IMR-90 (cell line): ENCODE measurements at regions not wholly inside any gene's neighbourhood (a gene's known extent, or its start where the extent isn't known, plus 50 kb on each side); places are given as distances from the start of the nearest gene placed in this dataset.

Source experiments
- ATAC-seq: fragments of 200-7000 bp; cut with Tn5 transposase; 2 replicates; pipeline ENCODE4 v1.9.1; 2020; ENCODE audit warnings: low read depth, mild to moderate bottlenecking, moderate library complexity
- BruUV-seq: library from RNA; stranded (reverse); fragments of 400-500 nt; replicated peaks from 2 replicates; lab custom pipeline; 2021; lab: Mats Ljungman, UMichigan
- CTCF ChIA-PET: fragments of 300-600 bp; formaldehyde crosslinking; extraction: SDS; loops from one replicate; lab custom pipeline; 2021; ENCODE audit warnings: antibody characterized with exemption; lab: Yijun Ruan, JAX
- POLR2A ChIA-PET: fragments of 300-600 bp; sonication (Branson Sonifier 250); formaldehyde crosslinking; loops from one replicate; lab custom pipeline; 2022; ENCODE audit warnings: antibody characterized with exemption; ENCODE audit not compliant: unreplicated experiment; lab: Charles Lee
- DNase-seq: peaks from one replicate; pipeline ENCODE4 v3.0.0; 2013
- H2AFZ ChIP-seq: replicated peaks from 2 replicates; pipeline ENCODE3; 2013; ENCODE audit warnings: low read length, mild to moderate bottlenecking; ENCODE audit not compliant: poor library complexity
- H2AK5ac ChIP-seq: 2 replicates; pipeline ENCODE4 v1.6.1; 2013; ENCODE audit warnings: low read depth, low read length, inconsistent platforms
- H2AK9ac ChIP-seq: replicated peaks from 2 replicates; pipeline ENCODE3; 2013; ENCODE audit warnings: mild to moderate bottlenecking, low read depth, low read length, moderate library complexity; ENCODE audit not compliant: poor library complexity
- H2BK120ac ChIP-seq: 2 replicates; pipeline ENCODE4 v1.6.1; 2013; ENCODE audit warnings: low read depth, low read length, inconsistent platforms
- H2BK15ac ChIP-seq: 3 replicates; pipeline ENCODE4 v1.6.1; 2013; ENCODE audit warnings: low read depth, low read length, inconsistent platforms
- H2BK20ac ChIP-seq: 2 replicates; pipeline ENCODE4 v1.6.1; 2013; ENCODE audit warnings: low read depth, mild to moderate bottlenecking, inconsistent platforms, low read length, moderate library complexity
- H2BK5ac ChIP-seq: 2 replicates; pipeline ENCODE4 v1.6.1; 2013; ENCODE audit warnings: mild to moderate bottlenecking, low read depth, low read length, inconsistent platforms; ENCODE audit not compliant: poor library complexity, severe bottlenecking
- H3K14ac ChIP-seq: replicated peaks from 2 replicates; pipeline ENCODE4 v1.6.1; 2013; ENCODE audit warnings: low read depth, low read length, inconsistent platforms
- H3K18ac ChIP-seq: 2 replicates; pipeline ENCODE4 v1.6.1; 2013; ENCODE audit warnings: low read depth, low read length, control low read depth
- H3K23ac ChIP-seq: 2 replicates; pipeline ENCODE4 v1.6.1; 2013; ENCODE audit warnings: low read depth, low read length, inconsistent platforms
- H3K27ac ChIP-seq: 2 replicates; pipeline ENCODE4 v1.5.1; 2013; ENCODE audit warnings: mild to moderate bottlenecking, control low read depth, low read length; ENCODE audit not compliant: insufficient read depth
- H3K27me3 ChIP-seq: 2 replicates; pipeline ENCODE4 v1.6.1; 2013; ENCODE audit warnings: low read length; ENCODE audit not compliant: control insufficient read depth, insufficient read depth
- H3K36me3 ChIP-seq: 2 replicates; pipeline ENCODE4 v1.6.1; 2013; ENCODE audit warnings: low read length, mixed read lengths; ENCODE audit not compliant: control insufficient read depth, insufficient read depth
- H3K4ac ChIP-seq: 2 replicates; pipeline ENCODE4 v1.6.1; 2013; ENCODE audit warnings: low read depth, low read length, inconsistent platforms
- H3K4me1 ChIP-seq: 2 replicates; pipeline ENCODE4 v1.6.1; 2013; ENCODE audit warnings: low read length, mixed read lengths; ENCODE audit not compliant: control insufficient read depth, insufficient read depth
- H3K4me2 ChIP-seq: 2 replicates; pipeline ENCODE4 v1.6.1; 2013; ENCODE audit warnings: low read depth, mild to moderate bottlenecking, control low read depth, low read length, moderate library complexity
- H3K4me3 ChIP-seq: 2 replicates; pipeline ENCODE4 v1.5.1; 2013; ENCODE audit warnings: low read depth, mild to moderate bottlenecking, control low read depth, low read length, moderate library complexity; ENCODE audit not compliant: insufficient read depth
- H3K56ac ChIP-seq: 2 replicates; pipeline ENCODE4 v1.6.1; 2013; ENCODE audit warnings: low read length, inconsistent platforms; ENCODE audit not compliant: insufficient read depth; ENCODE audit errors: extremely low read depth
- H3K79me1 ChIP-seq, 2 experiments: 2 replicates each; pipeline ENCODE4 v1.6.1; 2013; ENCODE audit warnings: low read length in 2 of 2, inconsistent platforms in 1 of 2, low read depth in 1 of 2
- H3K9ac ChIP-seq: 2 replicates; pipeline ENCODE4 v1.6.1; 2013; ENCODE audit warnings: low read depth, low read length, control low read depth
- H3K9me1 ChIP-seq: 2 replicates; pipeline ENCODE4 v1.6.1; 2013; ENCODE audit warnings: low read length, inconsistent platforms; ENCODE audit not compliant: insufficient read depth
- H3K9me3 ChIP-seq: 2 replicates; pipeline ENCODE4 v1.6.1; 2013; ENCODE audit warnings: low read length; ENCODE audit not compliant: control insufficient read depth, insufficient read depth
- H4K20me1 ChIP-seq: 2 replicates; pipeline ENCODE4 v1.6.1; 2013; ENCODE audit warnings: low read length, inconsistent platforms; ENCODE audit not compliant: insufficient read depth
- H4K5ac ChIP-seq: 2 replicates; pipeline ENCODE4 v1.6.1; 2013; ENCODE audit warnings: mild to moderate bottlenecking, low read depth, low read length, control low read depth
- H4K8ac ChIP-seq, 2 experiments: 2 replicates each; pipeline ENCODE4 v1.6.1; 2013; ENCODE audit warnings: low read depth in 2 of 2, low read length in 2 of 2, control low read depth in 1 of 2, inconsistent platforms in 1 of 2
- H4K91ac ChIP-seq: 2 replicates; pipeline ENCODE4 v1.6.1; 2013; ENCODE audit warnings: low read depth, low read length, inconsistent platforms; ENCODE audit not compliant: insufficient read depth
- CEBPB ChIP-seq: IDR thresholded peaks from 2 replicates; pipeline ENCODE4 v1.6.1; 2012; ENCODE audit warnings: low read depth, low read length, improper control_type of control experiment
- FOS ChIP-seq: fragments of 150-350 bp; IDR thresholded peaks from 2 replicates; pipeline ENCODE4 v1.6.1; 2016; ENCODE audit warnings: low read depth, low read length
- MAFK ChIP-seq: IDR thresholded peaks from 2 replicates; pipeline ENCODE4 v1.6.1; 2012; ENCODE audit warnings: low read depth, low read length, improper control_type of control experiment
- MXI1 ChIP-seq: IDR thresholded peaks from 2 replicates; pipeline ENCODE4 v1.6.1; 2012; ENCODE audit warnings: low read depth, mild to moderate bottlenecking, low read length, moderate library complexity, borderline replicate concordance
- NFE2L2 ChIP-seq: fragments of 150-350 bp; IDR thresholded peaks from 2 replicates; pipeline ENCODE4 v1.6.1; 2016; ENCODE audit warnings: low read depth, mild to moderate bottlenecking, low read length
- POLR2A ChIP-seq: IDR thresholded peaks from 2 replicates; pipeline ENCODE4 v1.6.1; 2012; ENCODE audit warnings: mild to moderate bottlenecking, low read depth, low read length
- RFX5 ChIP-seq: IDR thresholded peaks from 2 replicates; pipeline ENCODE4 v1.8.0; 2012; ENCODE audit warnings: low read depth, mild to moderate bottlenecking, low read length, moderate library complexity
- USF2 ChIP-seq: fragments of 150-350 bp; IDR thresholded peaks from 2 replicates; pipeline ENCODE4 v1.6.1; 2017; ENCODE audit warnings: mild to moderate bottlenecking, antibody characterized with exemption, low read length, low read depth
- WGBS, 2 experiments: methylation state at CpG; one replicate each; pipeline versions ENCODE4 v1.1.5 to v1.1.7; 2013; ENCODE audit warnings: missing lambda C conversion rate in 2 of 2; ENCODE audit not compliant: insufficient read length in 1 of 2; ENCODE audit errors: extremely low coverage in 2 of 2; 5-methylcytosine and 5-hydroxymethylcytosine counted together
- dilution Hi-C: fragments of 300-500 bp; cut with HindIII; formaldehyde crosslinking; loops from one replicate; pipeline ENCODE4 v1.14.3; 2018; ENCODE audit warnings: low sequenced_read_pairs; ENCODE audit not compliant: unreplicated experiment
- in situ Hi-C: fragments of 300-500 bp; cut with MboI; formaldehyde crosslinking; loops from 3 replicates; pipeline ENCODE4 v1.14.3; 2019; ENCODE audit warnings: low sequenced_read_pairs, inconsistent platforms, mixed read lengths
- intact Hi-C: fragments of 100-400 bp; cut with micrococcal nuclease; formaldehyde crosslinking; loops from 2 replicates; pipeline ENCODE4 v1.10.0; 2022
- TF ChIP-seq, protein P1 (sequence below): fragments of 150-350 bp; IDR thresholded peaks from 2 replicates; pipeline ENCODE4 v1.6.1; 2016; ENCODE audit warnings: low read depth, mild to moderate bottlenecking, low read length, moderate library complexity, borderline replicate concordance

DNA sequence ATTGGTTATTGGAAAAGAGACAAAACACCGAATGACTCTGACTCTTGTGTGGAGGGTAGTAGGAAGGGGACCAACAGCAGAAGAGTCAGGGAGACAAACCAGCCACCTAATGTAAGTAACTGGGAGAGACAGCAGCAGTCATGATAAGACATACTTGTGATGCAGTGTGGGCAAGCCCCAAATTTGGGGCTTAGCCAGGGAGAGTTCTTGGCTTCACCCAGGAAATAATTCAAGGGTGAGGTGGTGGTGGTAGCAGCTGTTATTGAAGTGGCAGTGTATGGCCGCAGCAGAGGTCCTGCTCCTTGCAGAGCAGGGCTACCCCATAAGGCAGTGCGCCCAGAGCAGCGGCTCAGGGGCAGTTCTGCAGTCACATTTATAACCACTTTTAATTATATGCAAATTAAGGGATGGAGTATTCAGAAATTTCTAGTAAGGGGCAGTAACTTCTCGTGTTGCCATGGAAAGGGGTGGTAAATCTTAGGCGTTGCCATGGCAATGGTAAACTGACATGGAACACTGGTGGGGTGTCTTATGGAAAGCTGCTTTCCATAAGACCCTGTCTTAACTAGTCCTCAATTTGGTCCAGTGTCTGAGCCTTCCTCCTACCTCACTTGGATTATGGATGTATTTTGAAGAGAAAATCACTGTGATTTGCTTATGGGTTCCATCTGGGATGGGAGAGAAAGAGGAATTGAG is 317.1 kb downstream of the PHKB start:
- BruUV-seq, result no TSS peak

More for the DNA sequence above, 317.1 kb downstream of the PHKB start:
- no peak for DNase-seq
- H4K91ac ChIP-seq, result no peak overlapping the region
- no peak overlapping the region for H3K4me3 ChIP-seq
- H3K4me1 ChIP-seq, result peaks cover 2% of the 10 kb centered on the region; the same call in 1 of the 2 replicates
- H4K8ac ChIP-seq, result no peak overlapping the region
- H3K27ac ChIP-seq, result no peak overlapping the region
- H2AK9ac ChIP-seq, result no peak overlapping the region
- TF ChIP-seq, protein P1, sequence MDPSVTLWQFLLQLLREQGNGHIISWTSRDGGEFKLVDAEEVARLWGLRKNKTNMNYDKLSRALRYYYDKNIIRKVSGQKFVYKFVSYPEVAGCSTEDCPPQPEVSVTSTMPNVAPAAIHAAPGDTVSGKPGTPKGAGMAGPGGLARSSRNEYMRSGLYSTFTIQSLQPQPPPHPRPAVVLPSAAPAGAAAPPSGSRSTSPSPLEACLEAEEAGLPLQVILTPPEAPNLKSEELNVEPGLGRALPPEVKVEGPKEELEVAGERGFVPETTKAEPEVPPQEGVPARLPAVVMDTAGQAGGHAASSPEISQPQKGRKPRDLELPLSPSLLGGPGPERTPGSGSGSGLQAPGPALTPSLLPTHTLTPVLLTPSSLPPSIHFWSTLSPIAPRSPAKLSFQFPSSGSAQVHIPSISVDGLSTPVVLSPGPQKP, result no peak
- TF ChIP-seq RFX5 (no peak), MXI1 (no peak), USF2 (no peak), MAFK (no peak), NFE2L2 (no peak), POLR2A (no peak), CEBPB (no peak), FOS (no peak)
- no peak overlapping the region for H2AFZ ChIP-seq
- H3K9me1 ChIP-seq, result no peaks in the 10 kb centered on the region
- no peak overlapping the region for H4K5ac ChIP-seq
- WGBS, 2 experiments, result 83% methylated on average over 1 of the region's 6 CpGs; no CpG with 5 or more reads in 1 of the 2 experiments
- in situ Hi-C loops, result no loop called here
- no peak overlapping the region for H2AK5ac ChIP-seq
- H3K56ac ChIP-seq, result no peak overlapping the region
- no peak overlapping the region for H2BK5ac ChIP-seq
- POLR2A ChIA-PET, result no interaction called here
- no peak overlapping the region for H2BK120ac ChIP-seq
- no peak overlapping the region for H3K14ac ChIP-seq
- no peaks in the 10 kb centered on the region for H4K20me1 ChIP-seq
- H3K23ac ChIP-seq, result no peak overlapping the region
- H3K27me3 ChIP-seq, result no peaks in the 10 kb centered on the region
- no peaks in the 10 kb centered on the region for H3K79me1 ChIP-seq
- no peak overlapping the region for H3K4me2 ChIP-seq
- CTCF ChIA-PET, result no interaction called here
- H3K9ac ChIP-seq, result no peak overlapping the region
- dilution Hi-C loops, result no loop called here
- no peak overlapping the region for H2BK15ac ChIP-seq
- no peak overlapping the region for H3K18ac ChIP-seq
- H3K36me3 ChIP-seq, result no peaks in the 10 kb centered on the region
- no peak overlapping the region for H3K4ac ChIP-seq
- intact Hi-C loops, result no loop called here
- H2BK20ac ChIP-seq, result no peak overlapping the region
- no peak for ATAC-seq
- no peaks in the 10 kb centered on the region for H3K9me3 ChIP-seq
